HCT116 (cell line): ENCODE measurements at regions not wholly inside any gene's neighbourhood (a gene's known extent, or its start where the extent isn't known, plus 50 kb on each side); places are given as distances from the start of the nearest gene placed in this dataset.

Source experiments
- CBX3 ChIP-seq: IDR thresholded peaks from 2 replicates; pipeline ENCODE4 v1.6.1; 2012; ENCODE audit warnings: low read depth
- EZH2 ChIP-seq: fragments of 200-600 bp; sonication (generic); IDR thresholded peaks from 2 replicates; pipeline ENCODE4 v1.6.1; 2017; ENCODE audit warnings: antibody characterized with exemption, mixed run types
- JUND ChIP-seq: IDR thresholded peaks from 2 replicates; pipeline ENCODE4 v1.6.1; 2012
- POLR2AphosphoS5 ChIP-seq: IDR thresholded peaks from 2 replicates; pipeline ENCODE4 v1.6.1; 2011; ENCODE audit warnings: mild to moderate bottlenecking, low read depth, low read length, moderate library complexity
- SP1 ChIP-seq: IDR thresholded peaks from 2 replicates; pipeline ENCODE4 v1.6.1; 2012; ENCODE audit warnings: low read depth
- TF ChIP-seq, protein P1 (sequence below): IDR thresholded peaks from 2 replicates; pipeline ENCODE4 v1.6.1; 2012
- TF ChIP-seq, protein P2 (sequence below), 3 experiments: fragments of 200-600 bp in 1 of 3; sonication (generic) in 1 of 3; IDR thresholded peaks in 2 of 3; conservative IDR thresholded peaks in 1 of 3; 2 replicates each; pipeline ENCODE4 v1.5.1; 2012 to 2017; ENCODE audit warnings: low read depth in 2 of 3, low read length in 2 of 3, antibody characterized with exemption in 1 of 3, borderline replicate concordance in 1 of 3, control low read depth in 1 of 3, mild to moderate bottlenecking in 1 of 3, mixed read lengths in 1 of 3, mixed run types in 1 of 3, moderate library complexity in 1 of 3; ENCODE audit not compliant: insufficient read depth in 1 of 3

DNA sequence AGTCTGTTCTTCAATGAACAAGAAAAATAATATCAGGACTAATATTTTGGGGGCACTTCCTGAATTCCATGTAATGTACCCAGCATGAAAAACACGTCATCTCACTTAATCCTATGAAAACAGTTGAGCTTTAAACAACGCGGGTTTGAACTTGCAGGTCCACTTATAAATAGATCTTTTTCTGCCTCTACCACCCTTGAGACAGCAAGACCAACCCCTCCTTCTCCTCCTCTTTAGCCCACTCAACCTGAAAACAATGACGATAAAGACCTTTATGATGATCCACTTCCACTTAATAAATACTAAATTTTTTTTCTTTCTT lies 203.9 kb upstream of the KRR1 start:
- TF ChIP-seq CBX3: no peak; the same call in 1 of the 2 replicates
- no peak for TF ChIP-seq POLR2AphosphoS5
- TF ChIP-seq, protein P1, sequence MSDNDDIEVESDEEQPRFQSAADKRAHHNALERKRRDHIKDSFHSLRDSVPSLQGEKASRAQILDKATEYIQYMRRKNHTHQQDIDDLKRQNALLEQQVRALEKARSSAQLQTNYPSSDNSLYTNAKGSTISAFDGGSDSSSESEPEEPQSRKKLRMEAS: peak; percentile 43; the same call in 1 of the 2 replicates
- TF ChIP-seq EZH2: no peak
- TF ChIP-seq, protein P2, sequence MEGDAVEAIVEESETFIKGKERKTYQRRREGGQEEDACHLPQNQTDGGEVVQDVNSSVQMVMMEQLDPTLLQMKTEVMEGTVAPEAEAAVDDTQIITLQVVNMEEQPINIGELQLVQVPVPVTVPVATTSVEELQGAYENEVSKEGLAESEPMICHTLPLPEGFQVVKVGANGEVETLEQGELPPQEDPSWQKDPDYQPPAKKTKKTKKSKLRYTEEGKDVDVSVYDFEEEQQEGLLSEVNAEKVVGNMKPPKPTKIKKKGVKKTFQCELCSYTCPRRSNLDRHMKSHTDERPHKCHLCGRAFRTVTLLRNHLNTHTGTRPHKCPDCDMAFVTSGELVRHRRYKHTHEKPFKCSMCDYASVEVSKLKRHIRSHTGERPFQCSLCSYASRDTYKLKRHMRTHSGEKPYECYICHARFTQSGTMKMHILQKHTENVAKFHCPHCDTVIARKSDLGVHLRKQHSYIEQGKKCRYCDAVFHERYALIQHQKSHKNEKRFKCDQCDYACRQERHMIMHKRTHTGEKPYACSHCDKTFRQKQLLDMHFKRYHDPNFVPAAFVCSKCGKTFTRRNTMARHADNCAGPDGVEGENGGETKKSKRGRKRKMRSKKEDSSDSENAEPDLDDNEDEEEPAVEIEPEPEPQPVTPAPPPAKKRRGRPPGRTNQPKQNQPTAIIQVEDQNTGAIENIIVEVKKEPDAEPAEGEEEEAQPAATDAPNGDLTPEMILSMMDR (IDR thresholded peaks at IDR 0.05 in 2 of 3, conservative IDR thresholded peaks at IDR 0.05 in 1 of 3; ENCODE audit: borderline replicate concordance in 1 of 3, insufficient read depth in 1 of 3, low read depth in 2 of 3, low read length in 2 of 3): no peak
- TF ChIP-seq SP1: peak; percentile 51
- peak; percentile 40; the same call in 1 of the 2 replicates for TF ChIP-seq JUND
